ENCODE measurements at regions not wholly inside any gene's neighbourhood (a gene's known extent, or its start where the extent isn't known, plus 50 kb on each side); places are given as distances from the start of the nearest gene placed in this dataset.

GRCh38 chr3:84066915-84067314, 891.9 kb upstream of the CADM2 start:
- Histone ChIP-seq H3K9me2 (replicated peaks; ENCODE audit: low read length) (no peaks in the 10 kb centered on the region), H3K9me3 (ENCODE audit: low read length) (no peaks in the 10 kb centered on the region), H3F3A (ENCODE audit: low read length, unreplicated experiment) (no peaks in the 10 kb centered on the region), H3K9ac (ENCODE audit: low read length) (no peak overlapping the region), H3K27me3 (ENCODE audit: low read length) (no peaks in the 10 kb centered on the region), H2AFZ (ENCODE audit: low read length) (no peak overlapping the region), H4K20me1 (ENCODE audit: low read length) (no peaks in the 10 kb centered on the region), H3K27ac (ENCODE audit: low read length) (no peak overlapping the region), H3K79me2 (ENCODE audit: low read length) (no peaks in the 10 kb centered on the region), H3K4me2 (ENCODE audit: low read length) (no peak overlapping the region), H3K36me3 (ENCODE audit: low read depth, low read length) (no peaks in the 10 kb centered on the region), H3K4me1 (ENCODE audit: insufficient read depth, low read length) (no peaks in the 10 kb centered on the region), H3K4me3 (ENCODE audit: low read length) (no peak overlapping the region)
- DNase-seq = no peak
- ChIA-PET POLR2A (ENCODE audit: unreplicated experiment) (no interaction called here), CTCF (no interaction called here)
- TF ChIP-seq EZH2 (IDR thresholded peaks at IDR 0.05; ENCODE audit: low read length, unreplicated experiment) (no peak), EZH2phosphoT487 (IDR thresholded peaks at IDR 0.05; ENCODE audit: borderline replicate concordance, low read length) (no peak), CTCF (conservative IDR thresholded peaks at IDR 0.05; ENCODE audit: low read depth, low read length) (no peak)
- no peak for ATAC-seq
- no TSS peak for BruUV-seq (replicated peaks)
- intact Hi-C loops (cut with micrococcal nuclease) = no loop called here

GRCh38 chr3:84073664-84074063, 885.1 kb upstream of the CADM2 start:
- H3K27ac ChIP-seq (ENCODE audit: low read length) = no peak overlapping the region
- no peaks in the 10 kb centered on the region for H4K20me1 ChIP-seq (ENCODE audit: low read length)
- ChIA-PET POLR2A (ENCODE audit: unreplicated experiment) (no interaction called here), CTCF (no interaction called here)
- H3K4me2 ChIP-seq (ENCODE audit: low read length) = no peak overlapping the region
- H3K79me2 ChIP-seq (ENCODE audit: low read length) = no peaks in the 10 kb centered on the region
- intact Hi-C loops (cut with micrococcal nuclease) = no loop called here
- H3F3A ChIP-seq (ENCODE audit: low read length, unreplicated experiment) = no peaks in the 10 kb centered on the region
- H3K4me3 ChIP-seq (ENCODE audit: low read length) = no peak overlapping the region
- H3K9me2 ChIP-seq (replicated peaks; ENCODE audit: low read length) = no peaks in the 10 kb centered on the region
- H3K36me3 ChIP-seq (ENCODE audit: low read depth, low read length) = no peaks in the 10 kb centered on the region
- H3K4me1 ChIP-seq (ENCODE audit: insufficient read depth, low read length) = no peaks in the 10 kb centered on the region
- TF ChIP-seq EZH2 (IDR thresholded peaks at IDR 0.05; ENCODE audit: low read length, unreplicated experiment) (no peak), EZH2phosphoT487 (IDR thresholded peaks at IDR 0.05; ENCODE audit: borderline replicate concordance, low read length) (no peak)
- no peaks in the 10 kb centered on the region for H3K27me3 ChIP-seq (ENCODE audit: low read length)
- ATAC-seq (no peak), DNase-seq (no peak)
- no peak overlapping the region for H2AFZ ChIP-seq (ENCODE audit: low read length)
- H3K9me3 ChIP-seq (ENCODE audit: low read length) = no peaks in the 10 kb centered on the region
- H3K9ac ChIP-seq (ENCODE audit: low read length) = no peak overlapping the region
- no TSS peak for BruUV-seq (replicated peaks)

DNA sequence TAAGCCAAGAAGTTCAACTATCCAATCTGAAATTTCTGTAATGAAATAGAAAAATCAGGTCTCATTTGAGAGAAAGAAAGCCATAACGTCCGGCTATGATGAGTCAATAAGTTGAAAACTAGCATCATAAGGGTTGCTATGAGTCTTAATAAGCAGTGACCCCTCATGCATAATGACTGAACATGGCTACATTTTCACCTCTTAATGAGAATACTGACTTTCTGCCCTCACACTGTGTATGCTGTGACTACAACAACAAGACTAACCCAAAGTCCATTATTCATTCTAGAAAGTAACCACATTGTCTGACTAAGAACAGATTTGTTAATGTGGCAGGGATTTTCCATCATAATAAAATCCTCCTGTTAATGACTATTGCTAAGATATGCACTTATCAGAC, 884.0 kb upstream of the CADM2 start:
- Histone ChIP-seq H3K27ac (ENCODE audit: low read length) (no peak overlapping the region), H3F3A (ENCODE audit: low read length, unreplicated experiment) (no peaks in the 10 kb centered on the region), H3K36me3 (ENCODE audit: low read depth, low read length) (no peaks in the 10 kb centered on the region), H3K9me3 (ENCODE audit: low read length) (no peaks in the 10 kb centered on the region), H3K4me2 (ENCODE audit: low read length) (no peak overlapping the region), H3K9ac (ENCODE audit: low read length) (no peak overlapping the region), H4K20me1 (ENCODE audit: low read length) (no peaks in the 10 kb centered on the region), H3K4me1 (ENCODE audit: insufficient read depth, low read length) (no peaks in the 10 kb centered on the region), H3K27me3 (ENCODE audit: low read length) (no peaks in the 10 kb centered on the region), H3K9me2 (replicated peaks; ENCODE audit: low read length) (no peaks in the 10 kb centered on the region), H2AFZ (ENCODE audit: low read length) (no peak overlapping the region), H3K4me3 (ENCODE audit: low read length) (no peak overlapping the region), H3K79me2 (ENCODE audit: low read length) (no peaks in the 10 kb centered on the region)
- no peak for TF ChIP-seq EZH2phosphoT487 (IDR thresholded peaks at IDR 0.05; ENCODE audit: borderline replicate concordance, low read length)
- TF ChIP-seq EZH2 (IDR thresholded peaks at IDR 0.05; ENCODE audit: low read length, unreplicated experiment) = no peak
- TF ChIP-seq CTCF (conservative IDR thresholded peaks at IDR 0.05; ENCODE audit: low read depth, low read length) = no peak
- POLR2A ChIA-PET (ENCODE audit: unreplicated experiment) = no interaction called here
- BruUV-seq (replicated peaks) = no TSS peak
- ATAC-seq (no peak), DNase-seq (no peak)
- CTCF ChIA-PET = no interaction called here
- intact Hi-C loops (cut with micrococcal nuclease) = no loop called here
